GM13976 (cell line): ENCODE measurements at regions not wholly inside any gene's neighbourhood (a gene's known extent, or its start where the extent isn't known, plus 50 kb on each side); places are given as distances from the start of the nearest gene placed in this dataset.

Experiments used
- DNase-seq: peaks from one replicate; pipeline ENCODE4 v3.0.0; 2012; ENCODE audit warnings: low spot score
- CTCF ChIP-seq: IDR thresholded peaks from 2 replicates; pipeline ENCODE4 v1.5.1; 2012; ENCODE audit warnings: borderline replicate concordance, mild to moderate bottlenecking; ENCODE audit not compliant: insufficient read depth; ENCODE audit errors: extremely low read depth, missing control alignments, control extremely low read depth
- in situ Hi-C: fragments of 300-500 bp; cut with MboI; formaldehyde crosslinking; loops from one replicate; pipeline ENCODE4 v1.12.0; 2022; ENCODE audit warnings: low sequenced_read_pairs, mixed read lengths, inconsistent platforms; ENCODE audit not compliant: unreplicated experiment

DNA sequence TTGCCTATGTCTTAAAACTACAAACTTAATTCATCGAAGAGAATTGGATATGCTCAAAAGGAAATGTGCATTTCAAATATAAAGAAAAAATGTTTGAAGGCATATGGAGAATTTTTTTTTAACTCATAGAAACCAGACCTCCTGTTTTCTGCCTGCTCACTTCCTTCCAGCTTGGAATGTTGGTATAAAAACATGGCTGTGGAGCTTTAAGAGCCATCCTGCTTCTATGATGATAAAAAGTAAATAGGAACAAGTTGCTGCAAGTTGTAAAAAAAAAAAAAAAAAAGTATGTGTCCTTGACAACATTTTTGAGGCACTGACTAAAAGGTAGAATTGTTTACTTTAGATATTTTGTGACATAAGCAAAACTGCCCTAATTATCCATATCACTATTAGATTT is 1230.7 kb downstream of the PCDH9 start:
- no peak for TF ChIP-seq CTCF
- no peak for DNase-seq
- in situ Hi-C loops = no loop called here

- in situ Hi-C loops = no loop called here
- TF ChIP-seq CTCF = no peak
- no peak for DNase-seq
These were observed 1239.5 kb downstream of the PCDH9 start for GRCh38 chr13:65990684-65991083.

GRCh38 chr13:65985612-65986011 is 1244.5 kb downstream of the PCDH9 start:
- no peak for DNase-seq
- in situ Hi-C loops = no loop called here
- no peak for TF ChIP-seq CTCF

GRCh38 chr13:65977525-65977924 is 1252.6 kb downstream of the PCDH9 start:
- in situ Hi-C loops = no loop called here
- no peak for DNase-seq
- TF ChIP-seq CTCF = no peak

GRCh38 chr13:65971541-65971940 is 1258.6 kb downstream of the PCDH9 start:
- no peak for DNase-seq
- in situ Hi-C loops = no loop called here
- no peak for TF ChIP-seq CTCF

- in situ Hi-C loops = no loop called here
- no peak for TF ChIP-seq CTCF
- no peak for DNase-seq
These were observed 1263.1 kb downstream of the PCDH9 start for GRCh38 chr13:65966991-65967451.

- in situ Hi-C loops = no loop called here
- TF ChIP-seq CTCF = no peak
- DNase-seq = no peak
These were observed 1264.6 kb downstream of the PCDH9 start for GRCh38 chr13:65965501-65965900.
